Fibroblast of skin of scalp (primary cell): ENCODE measurements at regions not wholly inside any gene's neighbourhood (a gene's known extent, or its start where the extent isn't known, plus 50 kb on each side); places are given as distances from the start of the nearest gene placed in this dataset.
"Not testable (repeated sequence)": the region's sequence is repeated elsewhere in the genome, so short reads cannot be mapped to it uniquely, and the experiment has no call there.

Source experiments
- DNase-seq: peaks from one replicate; pipeline ENCODE4 v3.0.0-alpha.2; 2013

DNA sequence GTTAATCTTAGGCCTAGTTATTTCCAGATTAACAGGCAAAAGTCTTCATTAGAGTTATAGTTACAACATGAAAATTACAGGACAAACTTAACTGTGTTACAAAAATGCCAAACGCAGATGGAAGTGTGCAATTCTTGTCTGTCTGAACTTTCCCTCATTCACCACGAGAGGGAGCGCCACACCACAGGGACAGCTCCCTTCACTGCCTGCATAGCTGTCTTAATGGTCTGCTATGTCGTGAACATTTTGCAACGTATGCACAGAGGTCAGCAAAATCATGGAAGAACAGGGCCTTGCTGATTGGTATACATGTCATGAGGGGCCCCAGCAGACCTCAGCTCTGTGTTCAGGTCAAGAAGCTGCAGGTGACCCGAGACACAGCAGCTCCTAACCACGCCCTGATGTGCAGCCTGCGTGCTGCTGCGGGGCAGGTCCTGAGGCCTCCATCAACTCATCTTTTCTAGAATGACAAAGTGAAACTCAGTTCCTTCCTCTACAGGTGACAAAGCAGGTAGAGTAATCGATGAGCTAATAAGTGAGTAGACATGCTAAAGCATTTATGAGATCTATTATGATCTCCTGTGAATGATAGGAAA is 78.8 kb upstream of the ATP8B1 start:
- peak; percentile 71 for DNase-seq

DNA sequence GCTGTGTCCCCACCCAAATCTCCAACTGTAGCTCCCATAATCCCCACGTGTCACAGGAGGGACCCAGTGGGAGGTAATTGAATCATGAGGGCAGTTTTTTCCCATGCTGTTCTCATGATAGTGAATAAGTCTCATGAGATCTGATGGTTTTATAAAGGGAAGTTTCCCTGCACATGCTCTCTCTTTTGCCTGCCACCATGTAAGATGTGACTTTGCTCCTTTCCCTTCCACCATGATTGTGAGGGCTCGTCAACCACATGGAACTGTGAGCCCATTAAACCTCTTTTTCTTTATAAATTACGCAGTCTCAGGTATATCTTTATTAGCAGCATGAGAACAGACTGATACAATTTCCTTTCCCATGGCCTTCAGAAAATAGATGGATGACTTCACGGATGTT is 76.8 kb upstream of the ATP8B1 start:
- not testable (repeated sequence) for DNase-seq

DNA sequence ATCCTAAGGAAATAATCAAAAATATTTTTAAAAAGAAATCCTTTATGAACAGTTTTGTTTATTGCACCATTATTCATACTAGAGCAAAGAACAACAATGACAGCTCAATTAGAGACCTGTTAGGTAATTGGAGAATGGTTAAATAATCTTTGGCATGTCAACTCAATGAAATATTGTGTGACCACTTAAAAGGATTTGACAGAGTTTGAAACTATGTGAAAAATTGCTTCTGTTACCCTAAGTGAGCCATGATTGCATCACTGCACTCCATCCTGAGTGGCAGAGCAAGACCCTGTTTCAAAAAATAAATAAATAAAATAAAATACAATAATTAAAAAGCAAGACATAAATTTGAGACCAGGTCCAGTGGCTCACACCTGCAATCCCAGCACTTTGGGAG is 66.1 kb upstream of the ATP8B1 start:
- peak; percentile 43 for DNase-seq

DNA sequence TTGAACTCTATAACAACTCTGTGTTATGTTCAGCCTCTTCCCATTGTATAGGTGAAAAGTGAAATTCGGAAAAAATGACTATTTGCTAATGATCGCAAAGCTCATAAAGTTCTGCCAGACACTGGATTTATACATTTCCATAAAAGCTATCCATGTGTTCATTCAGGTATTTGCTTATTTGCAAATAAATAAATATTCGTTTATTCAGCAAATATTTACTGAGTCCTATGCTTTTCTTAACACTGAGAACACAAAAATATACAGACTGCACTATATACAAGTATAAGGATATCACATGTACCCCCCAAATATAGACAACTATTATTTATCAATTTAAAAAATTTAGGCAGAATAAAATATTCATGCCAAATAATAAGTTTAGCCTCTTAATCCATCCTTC is 63.2 kb upstream of the ATP8B1 start:
- DNase-seq: no peak

DNA sequence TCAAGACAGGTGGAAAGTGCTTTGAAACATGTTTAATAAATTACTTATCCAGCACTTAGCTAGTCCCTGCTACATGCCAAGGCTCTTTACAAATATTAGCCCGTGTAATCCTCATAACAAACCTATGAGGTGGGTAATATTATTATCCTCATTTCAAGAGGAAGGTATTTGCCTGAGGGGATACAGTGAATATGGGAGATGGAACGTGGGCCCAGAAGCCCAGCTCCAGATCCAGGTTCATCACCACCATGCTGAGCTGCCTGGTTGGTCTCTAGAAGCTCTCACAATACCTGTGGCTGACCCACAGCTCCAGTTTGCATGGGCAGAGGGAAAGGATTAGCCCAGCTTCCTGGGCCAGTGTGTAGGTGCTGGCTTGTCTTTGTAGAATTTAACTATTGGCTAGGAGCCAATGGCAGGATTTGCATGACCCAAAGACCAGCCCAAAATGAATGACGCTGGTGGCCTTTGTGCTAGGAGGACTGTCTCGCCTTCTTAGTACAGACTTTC is 61.6 kb upstream of the ATP8B1 start:
- no peak for DNase-seq

DNA sequence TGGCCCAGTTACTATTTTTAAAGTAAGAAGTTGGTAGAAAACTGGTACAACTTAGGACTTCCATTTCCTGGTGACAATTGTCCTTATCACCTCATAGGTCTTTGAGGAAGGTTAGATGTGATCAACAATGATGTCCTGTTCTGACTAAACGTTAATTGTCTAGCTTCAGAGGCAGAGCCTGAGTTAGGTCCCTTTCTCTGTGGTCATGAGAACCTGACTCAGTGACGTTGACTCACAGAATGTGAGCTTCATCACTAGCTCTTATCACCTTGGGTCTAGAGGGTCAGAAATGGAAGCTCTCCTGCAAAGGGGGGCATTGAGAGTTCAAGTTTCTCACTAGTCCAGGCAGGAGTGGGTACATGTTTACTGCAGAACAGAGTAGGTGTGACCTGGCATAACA is 60.6 kb upstream of the ATP8B1 start:
- DNase-seq: no peak

DNA sequence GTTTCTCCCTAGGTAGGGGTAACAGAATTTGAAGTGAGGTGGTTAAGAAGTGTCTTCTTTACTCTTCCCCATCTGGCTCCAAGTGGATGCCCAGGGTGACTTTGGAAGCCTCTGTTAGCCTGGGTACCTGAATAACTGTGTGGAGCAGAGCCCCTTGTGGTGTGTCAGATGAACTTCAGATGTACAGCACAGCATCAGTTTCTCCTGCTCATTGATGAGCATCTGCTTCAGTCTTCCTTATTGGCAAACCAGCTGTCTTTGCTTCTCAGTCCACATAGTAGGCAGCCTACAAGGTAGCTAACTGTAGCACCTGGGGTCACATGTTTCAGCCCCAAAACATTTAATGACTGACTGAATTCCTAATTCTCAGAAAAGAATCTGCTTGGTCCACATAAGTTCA is 56.2 kb upstream of the ATP8B1 start:
- DNase-seq: peak; percentile 28

DNA sequence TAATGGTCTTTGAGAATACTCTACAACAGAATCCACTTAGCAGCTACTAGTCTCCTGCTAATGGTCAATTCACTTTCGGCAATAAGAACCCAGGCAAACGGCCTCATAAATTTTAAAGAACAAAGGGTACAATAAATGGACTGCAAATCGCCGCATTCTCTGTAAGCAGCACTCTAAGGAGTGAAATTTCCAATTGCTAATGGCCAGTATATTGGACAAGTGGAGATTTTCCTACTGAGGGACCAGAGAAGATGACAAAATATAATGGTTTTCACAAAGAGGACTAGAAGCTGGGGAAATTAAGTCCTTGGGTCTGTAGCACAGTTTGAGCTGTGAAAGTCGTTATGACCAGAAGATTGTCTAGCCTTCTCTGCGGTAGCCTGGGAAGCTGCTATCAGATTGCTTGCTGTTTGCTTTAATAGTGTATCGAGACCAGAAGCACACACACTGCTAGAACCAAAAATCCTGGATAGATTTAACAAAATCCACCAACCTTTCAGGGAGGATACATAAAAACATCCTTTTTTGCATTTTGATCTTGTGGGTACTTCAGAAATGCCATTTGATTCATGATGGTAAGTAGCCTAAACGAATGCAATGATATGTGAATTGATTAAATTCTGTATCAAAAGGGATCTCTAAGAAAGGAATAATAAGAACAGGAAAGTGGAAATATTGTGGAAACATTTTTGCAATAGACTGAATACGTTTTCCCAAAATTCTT is 53.6 kb upstream of the ATP8B1 start:
- DNase-seq: no peak

DNA sequence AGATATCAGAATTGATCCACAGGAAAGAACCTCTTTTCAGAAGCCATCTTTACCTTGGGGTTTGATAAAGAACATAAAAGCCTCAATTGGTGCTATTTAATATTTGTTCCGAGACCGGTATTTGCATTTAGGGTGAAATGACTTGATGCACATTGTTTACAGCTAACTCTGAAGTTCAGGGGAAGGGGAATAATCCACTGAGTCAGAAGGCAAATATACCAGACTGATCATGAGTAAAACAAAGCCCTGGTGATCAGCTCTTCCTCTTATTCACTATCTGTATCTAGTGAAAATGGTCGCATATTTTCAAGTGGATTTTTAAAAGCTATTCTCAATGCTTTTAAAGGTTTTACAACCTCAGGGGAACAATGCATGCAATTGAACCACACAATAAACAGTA is 53.0 kb upstream of the ATP8B1 start:
- no peak for DNase-seq

DNA sequence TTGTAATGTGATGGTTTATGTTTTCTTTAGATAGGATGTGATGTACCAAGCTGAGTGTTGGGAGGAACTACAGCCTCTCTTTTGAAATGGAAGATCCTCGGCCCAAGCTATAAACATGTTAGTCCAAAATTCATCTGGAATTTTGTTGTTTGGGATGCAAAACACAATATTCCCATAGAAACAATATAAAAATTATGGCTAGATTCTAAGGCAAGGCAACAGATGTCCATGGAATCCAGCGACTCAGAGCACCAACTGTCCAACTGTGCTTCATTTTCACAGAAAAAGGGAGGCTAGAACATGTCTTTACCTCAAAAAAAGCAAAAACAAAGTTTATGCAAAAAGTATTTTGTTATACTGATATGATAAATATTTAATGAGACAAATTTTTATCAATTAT is 52.4 kb upstream of the ATP8B1 start:
- DNase-seq: no peak

DNA sequence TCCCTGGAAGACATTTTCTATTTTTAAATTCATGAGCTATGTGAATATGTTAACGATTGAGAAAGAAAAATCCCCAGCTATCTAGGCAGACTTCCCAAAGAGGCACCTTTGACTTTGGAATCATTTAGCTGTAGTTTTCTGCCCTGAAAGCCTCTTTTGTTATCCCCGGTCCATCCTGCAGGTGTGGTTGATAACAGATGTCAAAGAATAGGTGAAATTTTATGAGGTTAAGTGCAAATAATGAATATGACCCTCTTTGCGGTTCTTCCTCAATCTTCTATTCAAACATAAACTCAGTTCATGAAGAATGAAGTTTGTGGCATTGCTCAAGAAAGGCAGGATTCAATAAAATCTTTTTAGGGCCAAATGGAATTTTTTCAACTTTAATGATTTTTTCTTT is 51.6 kb upstream of the ATP8B1 start:
- DNase-seq: no peak

DNA sequence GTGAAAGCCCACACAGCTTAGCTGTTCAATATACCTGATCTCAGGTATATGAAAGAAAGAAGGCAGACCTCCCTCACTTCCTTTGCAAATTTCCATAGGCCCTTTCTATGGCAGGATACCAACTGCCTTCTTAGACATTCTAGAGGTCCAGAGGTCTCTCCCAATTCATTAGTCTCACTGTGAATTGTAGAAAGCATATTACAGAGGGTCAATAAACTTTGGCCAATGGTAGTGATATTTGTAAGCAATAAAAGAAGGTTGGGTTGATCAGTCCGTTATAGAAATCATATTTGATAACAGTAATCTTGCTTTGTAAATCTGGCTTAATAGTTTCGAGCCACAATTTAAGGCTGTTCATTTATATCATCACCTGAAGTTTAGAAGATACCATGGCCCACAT is 50.7 kb upstream of the ATP8B1 start:
- no peak for DNase-seq

DNA sequence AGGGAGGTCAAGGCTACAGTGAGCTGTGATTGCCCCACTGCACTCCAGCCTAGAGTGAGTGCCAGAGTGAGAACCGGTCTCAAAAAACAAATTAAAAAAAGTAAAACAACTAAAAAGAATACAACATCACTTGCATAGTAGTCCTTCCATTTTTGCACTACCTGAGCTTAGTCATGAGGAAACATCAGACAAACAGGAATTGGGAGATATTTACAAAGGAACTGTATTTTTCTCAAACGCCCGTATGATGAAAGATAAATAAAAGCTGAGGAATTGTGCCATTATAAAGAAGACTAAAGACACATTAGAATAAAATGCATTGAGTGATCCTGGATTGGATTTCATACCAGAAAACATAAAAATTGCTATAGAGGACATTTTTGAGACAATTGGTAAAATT is 50.0 kb upstream of the ATP8B1 start:
- no peak for DNase-seq
